ENCODE measurements at regions not wholly inside any gene's neighbourhood (a gene's known extent, or its start where the extent isn't known, plus 50 kb on each side); places are given as distances from the start of the nearest gene placed in this dataset.

DNA sequence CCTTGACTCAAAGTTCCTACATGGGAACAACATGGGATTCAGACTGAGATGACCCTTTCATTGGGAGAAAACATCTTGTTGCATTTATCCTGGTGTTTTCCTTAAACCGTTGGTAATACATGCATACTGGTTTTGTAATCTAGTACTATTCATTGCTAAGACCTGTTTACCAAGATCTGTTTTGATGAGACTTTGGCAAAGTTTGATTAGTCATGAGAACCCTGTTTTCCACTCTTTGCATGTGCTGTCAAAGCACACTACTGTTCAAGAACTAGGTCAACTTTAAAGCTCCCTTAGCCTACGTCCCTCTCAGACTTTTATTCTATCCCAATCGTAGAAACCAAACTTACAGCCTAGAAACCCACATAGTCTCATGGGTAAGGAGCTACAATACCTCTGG is 650.9 kb downstream of the GATA3 start:
- TF ChIP-seq, protein P1, sequence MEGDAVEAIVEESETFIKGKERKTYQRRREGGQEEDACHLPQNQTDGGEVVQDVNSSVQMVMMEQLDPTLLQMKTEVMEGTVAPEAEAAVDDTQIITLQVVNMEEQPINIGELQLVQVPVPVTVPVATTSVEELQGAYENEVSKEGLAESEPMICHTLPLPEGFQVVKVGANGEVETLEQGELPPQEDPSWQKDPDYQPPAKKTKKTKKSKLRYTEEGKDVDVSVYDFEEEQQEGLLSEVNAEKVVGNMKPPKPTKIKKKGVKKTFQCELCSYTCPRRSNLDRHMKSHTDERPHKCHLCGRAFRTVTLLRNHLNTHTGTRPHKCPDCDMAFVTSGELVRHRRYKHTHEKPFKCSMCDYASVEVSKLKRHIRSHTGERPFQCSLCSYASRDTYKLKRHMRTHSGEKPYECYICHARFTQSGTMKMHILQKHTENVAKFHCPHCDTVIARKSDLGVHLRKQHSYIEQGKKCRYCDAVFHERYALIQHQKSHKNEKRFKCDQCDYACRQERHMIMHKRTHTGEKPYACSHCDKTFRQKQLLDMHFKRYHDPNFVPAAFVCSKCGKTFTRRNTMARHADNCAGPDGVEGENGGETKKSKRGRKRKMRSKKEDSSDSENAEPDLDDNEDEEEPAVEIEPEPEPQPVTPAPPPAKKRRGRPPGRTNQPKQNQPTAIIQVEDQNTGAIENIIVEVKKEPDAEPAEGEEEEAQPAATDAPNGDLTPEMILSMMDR (IDR thresholded peaks at IDR 0.05; ENCODE audit: partially characterized antibody, unreplicated experiment) = no peak
- DNase-seq = no peak
- H3K36me3 Mint-ChIP-seq (ENCODE audit: unreplicated experiment) = no peaks in the 10 kb centered on the region
- H3K27me3 Mint-ChIP-seq (ENCODE audit: unreplicated experiment) = no peaks in the 10 kb centered on the region
- H3K27ac Mint-ChIP-seq (ENCODE audit: unreplicated experiment) = no peak overlapping the region
- no peaks in the 10 kb centered on the region for H3K9me3 Mint-ChIP-seq (ENCODE audit: unreplicated experiment)
- no peak overlapping the region for H3K4me3 Mint-ChIP-seq (ENCODE audit: unreplicated experiment)
- H3K4me1 Mint-ChIP-seq (ENCODE audit: low read depth, unreplicated experiment) = no peaks in the 10 kb centered on the region

DNA sequence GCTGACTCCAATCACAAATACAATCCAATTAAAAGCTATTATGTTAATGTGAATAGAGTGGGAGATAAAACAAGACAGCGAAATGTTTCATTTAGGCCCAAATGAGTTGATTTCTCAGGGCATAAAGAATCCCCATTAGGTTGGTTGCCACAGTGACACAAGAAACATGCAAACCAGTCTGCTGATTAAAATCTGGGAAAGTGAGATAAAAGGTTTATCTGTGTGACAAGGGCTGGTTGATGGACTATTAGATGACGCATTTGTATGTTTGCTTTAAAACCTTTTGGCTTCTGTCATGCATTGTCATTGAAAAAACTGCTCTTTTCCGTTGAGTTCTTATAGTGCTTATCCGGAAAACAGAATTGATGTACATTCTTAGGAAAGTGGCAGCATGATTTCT is 658.2 kb downstream of the GATA3 start:
- H3K27ac Mint-ChIP-seq (ENCODE audit: unreplicated experiment) = no peak overlapping the region
- no peaks in the 10 kb centered on the region for H3K9me3 Mint-ChIP-seq (ENCODE audit: unreplicated experiment)
- no peaks in the 10 kb centered on the region for H3K36me3 Mint-ChIP-seq (ENCODE audit: unreplicated experiment)
- DNase-seq = no peak
- H3K4me1 Mint-ChIP-seq (ENCODE audit: low read depth, unreplicated experiment) = no peaks in the 10 kb centered on the region
- TF ChIP-seq, protein P1 (IDR thresholded peaks at IDR 0.05; ENCODE audit: partially characterized antibody, unreplicated experiment) = no peak
- H3K4me3 Mint-ChIP-seq (ENCODE audit: unreplicated experiment) = no peak overlapping the region
- H3K27me3 Mint-ChIP-seq (ENCODE audit: unreplicated experiment) = no peaks in the 10 kb centered on the region

GRCh38 chr10:8719971-8720370 is 665.5 kb downstream of the GATA3 start:
- Mint-ChIP-seq H3K36me3 (ENCODE audit: unreplicated experiment) (peaks cover 12% of the 10 kb centered on the region), H3K4me1 (ENCODE audit: low read depth, unreplicated experiment) (no peaks in the 10 kb centered on the region), H3K27ac (ENCODE audit: unreplicated experiment) (no peak overlapping the region), H3K4me3 (ENCODE audit: unreplicated experiment) (no peak overlapping the region), H3K9me3 (ENCODE audit: unreplicated experiment) (peaks cover 2% of the 10 kb centered on the region), H3K27me3 (ENCODE audit: unreplicated experiment) (no peaks in the 10 kb centered on the region)
- TF ChIP-seq, protein P1 (IDR thresholded peaks at IDR 0.05; ENCODE audit: partially characterized antibody, unreplicated experiment) = no peak
- no peak for DNase-seq

DNA sequence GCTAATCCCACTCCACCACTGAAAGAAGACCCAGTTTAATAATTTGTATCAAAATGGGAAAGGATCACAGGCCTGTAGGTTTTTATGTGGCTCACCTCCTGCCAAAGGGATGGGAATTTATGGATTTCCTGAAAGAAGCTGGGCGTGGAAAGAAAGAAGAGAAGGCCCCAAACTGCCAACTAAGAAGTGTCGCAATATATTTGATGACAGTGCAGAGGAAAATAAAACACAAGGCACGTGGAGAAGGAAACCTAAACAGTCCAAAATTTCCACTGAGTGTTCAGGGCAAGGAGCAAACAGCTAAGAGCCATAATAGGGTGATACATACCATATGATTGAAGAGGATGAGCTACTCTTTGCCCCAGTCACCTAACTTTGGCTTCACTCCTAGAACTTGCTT is 667.2 kb downstream of the GATA3 start:
- TF ChIP-seq, protein P1 (IDR thresholded peaks at IDR 0.05; ENCODE audit: partially characterized antibody, unreplicated experiment) = no peak
- Mint-ChIP-seq H3K4me1 (ENCODE audit: low read depth, unreplicated experiment) (no peaks in the 10 kb centered on the region), H3K27ac (ENCODE audit: unreplicated experiment) (no peak overlapping the region), H3K36me3 (ENCODE audit: unreplicated experiment) (peaks cover 12% of the 10 kb centered on the region), H3K9me3 (ENCODE audit: unreplicated experiment) (peaks cover 2% of the 10 kb centered on the region), H3K27me3 (ENCODE audit: unreplicated experiment) (no peaks in the 10 kb centered on the region), H3K4me3 (ENCODE audit: unreplicated experiment) (no peak overlapping the region)
- no peak for DNase-seq

- Mint-ChIP-seq H3K27ac (ENCODE audit: unreplicated experiment) (no peak overlapping the region), H3K4me3 (ENCODE audit: unreplicated experiment) (no peak overlapping the region), H3K9me3 (ENCODE audit: unreplicated experiment) (peaks cover 2% of the 10 kb centered on the region), H3K36me3 (ENCODE audit: unreplicated experiment) (peaks cover 12% of the 10 kb centered on the region), H3K27me3 (ENCODE audit: unreplicated experiment) (no peaks in the 10 kb centered on the region), H3K4me1 (ENCODE audit: low read depth, unreplicated experiment) (no peaks in the 10 kb centered on the region)
- no peak for DNase-seq
- TF ChIP-seq, protein P1 (IDR thresholded peaks at IDR 0.05; ENCODE audit: partially characterized antibody, unreplicated experiment) = no peak
These were observed 668.3 kb downstream of the GATA3 start for GRCh38 chr10:8722835-8723234.
